IMR-90 (cell line): ENCODE measurements at regions not wholly inside any gene's neighbourhood (a gene's known extent, or its start where the extent isn't known, plus 50 kb on each side); places are given as distances from the start of the nearest gene placed in this dataset.

Experiments used
- ATAC-seq: fragments of 200-7000 bp; cut with Tn5 transposase; 2 replicates; pipeline ENCODE4 v1.9.1; 2020; ENCODE audit warnings: low read depth, mild to moderate bottlenecking, moderate library complexity
- BruUV-seq: library from RNA; stranded (reverse); fragments of 400-500 nt; replicated peaks from 2 replicates; lab custom pipeline; 2021; lab: Mats Ljungman, UMichigan
- CTCF ChIA-PET: fragments of 300-600 bp; formaldehyde crosslinking; extraction: SDS; loops from one replicate; lab custom pipeline; 2021; ENCODE audit warnings: antibody characterized with exemption; lab: Yijun Ruan, JAX
- POLR2A ChIA-PET: fragments of 300-600 bp; sonication (Branson Sonifier 250); formaldehyde crosslinking; loops from one replicate; lab custom pipeline; 2022; ENCODE audit warnings: antibody characterized with exemption; ENCODE audit not compliant: unreplicated experiment; lab: Charles Lee
- DNase-seq: peaks from one replicate; pipeline ENCODE4 v3.0.0; 2013
- H2AFZ ChIP-seq: replicated peaks from 2 replicates; pipeline ENCODE3; 2013; ENCODE audit warnings: low read length, mild to moderate bottlenecking; ENCODE audit not compliant: poor library complexity
- H2AK5ac ChIP-seq: 2 replicates; pipeline ENCODE4 v1.6.1; 2013; ENCODE audit warnings: low read depth, low read length, inconsistent platforms
- H2AK9ac ChIP-seq: replicated peaks from 2 replicates; pipeline ENCODE3; 2013; ENCODE audit warnings: mild to moderate bottlenecking, low read depth, low read length, moderate library complexity; ENCODE audit not compliant: poor library complexity
- H2BK120ac ChIP-seq: 2 replicates; pipeline ENCODE4 v1.6.1; 2013; ENCODE audit warnings: low read depth, low read length, inconsistent platforms
- H2BK15ac ChIP-seq: 3 replicates; pipeline ENCODE4 v1.6.1; 2013; ENCODE audit warnings: low read depth, low read length, inconsistent platforms
- H2BK20ac ChIP-seq: 2 replicates; pipeline ENCODE4 v1.6.1; 2013; ENCODE audit warnings: low read depth, mild to moderate bottlenecking, inconsistent platforms, low read length, moderate library complexity
- H2BK5ac ChIP-seq: 2 replicates; pipeline ENCODE4 v1.6.1; 2013; ENCODE audit warnings: mild to moderate bottlenecking, low read depth, low read length, inconsistent platforms; ENCODE audit not compliant: poor library complexity, severe bottlenecking
- H3K14ac ChIP-seq: replicated peaks from 2 replicates; pipeline ENCODE4 v1.6.1; 2013; ENCODE audit warnings: low read depth, low read length, inconsistent platforms
- H3K18ac ChIP-seq: 2 replicates; pipeline ENCODE4 v1.6.1; 2013; ENCODE audit warnings: low read depth, low read length, control low read depth
- H3K23ac ChIP-seq: 2 replicates; pipeline ENCODE4 v1.6.1; 2013; ENCODE audit warnings: low read depth, low read length, inconsistent platforms
- H3K27ac ChIP-seq: 2 replicates; pipeline ENCODE4 v1.5.1; 2013; ENCODE audit warnings: mild to moderate bottlenecking, control low read depth, low read length; ENCODE audit not compliant: insufficient read depth
- H3K27me3 ChIP-seq: 2 replicates; pipeline ENCODE4 v1.6.1; 2013; ENCODE audit warnings: low read length; ENCODE audit not compliant: control insufficient read depth, insufficient read depth
- H3K36me3 ChIP-seq: 2 replicates; pipeline ENCODE4 v1.6.1; 2013; ENCODE audit warnings: low read length, mixed read lengths; ENCODE audit not compliant: control insufficient read depth, insufficient read depth
- H3K4ac ChIP-seq: 2 replicates; pipeline ENCODE4 v1.6.1; 2013; ENCODE audit warnings: low read depth, low read length, inconsistent platforms
- H3K4me1 ChIP-seq: 2 replicates; pipeline ENCODE4 v1.6.1; 2013; ENCODE audit warnings: low read length, mixed read lengths; ENCODE audit not compliant: control insufficient read depth, insufficient read depth
- H3K4me2 ChIP-seq: 2 replicates; pipeline ENCODE4 v1.6.1; 2013; ENCODE audit warnings: low read depth, mild to moderate bottlenecking, control low read depth, low read length, moderate library complexity
- H3K4me3 ChIP-seq: 2 replicates; pipeline ENCODE4 v1.5.1; 2013; ENCODE audit warnings: low read depth, mild to moderate bottlenecking, control low read depth, low read length, moderate library complexity; ENCODE audit not compliant: insufficient read depth
- H3K56ac ChIP-seq: 2 replicates; pipeline ENCODE4 v1.6.1; 2013; ENCODE audit warnings: low read length, inconsistent platforms; ENCODE audit not compliant: insufficient read depth; ENCODE audit errors: extremely low read depth
- H3K79me1 ChIP-seq, 2 experiments: 2 replicates each; pipeline ENCODE4 v1.6.1; 2013; ENCODE audit warnings: low read length in 2 of 2, inconsistent platforms in 1 of 2, low read depth in 1 of 2
- H3K9ac ChIP-seq: 2 replicates; pipeline ENCODE4 v1.6.1; 2013; ENCODE audit warnings: low read depth, low read length, control low read depth
- H3K9me1 ChIP-seq: 2 replicates; pipeline ENCODE4 v1.6.1; 2013; ENCODE audit warnings: low read length, inconsistent platforms; ENCODE audit not compliant: insufficient read depth
- H3K9me3 ChIP-seq: 2 replicates; pipeline ENCODE4 v1.6.1; 2013; ENCODE audit warnings: low read length; ENCODE audit not compliant: control insufficient read depth, insufficient read depth
- H4K20me1 ChIP-seq: 2 replicates; pipeline ENCODE4 v1.6.1; 2013; ENCODE audit warnings: low read length, inconsistent platforms; ENCODE audit not compliant: insufficient read depth
- H4K5ac ChIP-seq: 2 replicates; pipeline ENCODE4 v1.6.1; 2013; ENCODE audit warnings: mild to moderate bottlenecking, low read depth, low read length, control low read depth
- H4K8ac ChIP-seq, 2 experiments: 2 replicates each; pipeline ENCODE4 v1.6.1; 2013; ENCODE audit warnings: low read depth in 2 of 2, low read length in 2 of 2, control low read depth in 1 of 2, inconsistent platforms in 1 of 2
- H4K91ac ChIP-seq: 2 replicates; pipeline ENCODE4 v1.6.1; 2013; ENCODE audit warnings: low read depth, low read length, inconsistent platforms; ENCODE audit not compliant: insufficient read depth
- BHLHE40 ChIP-seq: fragments of 150-350 bp; IDR thresholded peaks from 2 replicates; pipeline ENCODE4 v1.6.1; 2016; ENCODE audit warnings: mild to moderate bottlenecking, low read depth, low read length
- CEBPB ChIP-seq: IDR thresholded peaks from 2 replicates; pipeline ENCODE4 v1.6.1; 2012; ENCODE audit warnings: low read depth, low read length, improper control_type of control experiment
- CHD1 ChIP-seq: IDR thresholded peaks from 2 replicates; pipeline ENCODE4 v1.6.1; 2012; ENCODE audit warnings: low read depth, low read length, improper control_type of control experiment
- FOS ChIP-seq: fragments of 150-350 bp; IDR thresholded peaks from 2 replicates; pipeline ENCODE4 v1.6.1; 2016; ENCODE audit warnings: low read depth, low read length
- MAFK ChIP-seq: IDR thresholded peaks from 2 replicates; pipeline ENCODE4 v1.6.1; 2012; ENCODE audit warnings: low read depth, low read length, improper control_type of control experiment
- MAZ ChIP-seq: IDR thresholded peaks from 2 replicates; pipeline ENCODE4 v1.6.1; 2012; ENCODE audit warnings: low read depth, mild to moderate bottlenecking, low read length, improper control_type of control experiment, moderate library complexity, borderline replicate concordance
- MXI1 ChIP-seq: IDR thresholded peaks from 2 replicates; pipeline ENCODE4 v1.6.1; 2012; ENCODE audit warnings: low read depth, mild to moderate bottlenecking, low read length, moderate library complexity, borderline replicate concordance
- NFE2L2 ChIP-seq: fragments of 150-350 bp; IDR thresholded peaks from 2 replicates; pipeline ENCODE4 v1.6.1; 2016; ENCODE audit warnings: low read depth, mild to moderate bottlenecking, low read length
- POLR2A ChIP-seq: IDR thresholded peaks from 2 replicates; pipeline ENCODE4 v1.6.1; 2012; ENCODE audit warnings: mild to moderate bottlenecking, low read depth, low read length
- RAD21 ChIP-seq: IDR thresholded peaks from 2 replicates; pipeline ENCODE4 v1.6.1; 2012; ENCODE audit warnings: low read length, improper control_type of control experiment
- RCOR1 ChIP-seq: IDR thresholded peaks from 2 replicates; pipeline ENCODE4 v1.6.1; 2012; ENCODE audit warnings: mild to moderate bottlenecking, low read length, improper control_type of control experiment; ENCODE audit not compliant: insufficient replicate concordance
- RFX5 ChIP-seq: IDR thresholded peaks from 2 replicates; pipeline ENCODE4 v1.8.0; 2012; ENCODE audit warnings: low read depth, mild to moderate bottlenecking, low read length, moderate library complexity
- SMC3 ChIP-seq: fragments of 150-350 bp; IDR thresholded peaks from 2 replicates; pipeline ENCODE4 v1.6.1; 2016; ENCODE audit warnings: low read depth, mild to moderate bottlenecking, antibody characterized with exemption, low read length, moderate library complexity
- WGBS, 2 experiments: methylation state at CpG; one replicate each; pipeline versions ENCODE4 v1.1.5 to v1.1.7; 2013; ENCODE audit warnings: missing lambda C conversion rate in 2 of 2; ENCODE audit not compliant: insufficient read length in 1 of 2; ENCODE audit errors: extremely low coverage in 2 of 2; 5-methylcytosine and 5-hydroxymethylcytosine counted together
- dilution Hi-C: fragments of 300-500 bp; cut with HindIII; formaldehyde crosslinking; loops from one replicate; pipeline ENCODE4 v1.14.3; 2018; ENCODE audit warnings: low sequenced_read_pairs; ENCODE audit not compliant: unreplicated experiment
- in situ Hi-C: fragments of 300-500 bp; cut with MboI; formaldehyde crosslinking; loops from 3 replicates; pipeline ENCODE4 v1.14.3; 2019; ENCODE audit warnings: low sequenced_read_pairs, inconsistent platforms, mixed read lengths
- intact Hi-C: fragments of 100-400 bp; cut with micrococcal nuclease; formaldehyde crosslinking; loops from 2 replicates; pipeline ENCODE4 v1.10.0; 2022
- TF ChIP-seq, protein P1 (sequence below): fragments of 150-350 bp; IDR thresholded peaks from 2 replicates; pipeline ENCODE4 v1.6.1; 2016; ENCODE audit warnings: low read depth, mild to moderate bottlenecking, low read length, moderate library complexity, borderline replicate concordance
- TF ChIP-seq, protein P2 (sequence below): fragments of 150-350 bp; IDR thresholded peaks from 2 replicates; pipeline ENCODE4 v1.6.1; 2017; ENCODE audit warnings: mild to moderate bottlenecking, antibody characterized with exemption, low read length, low read depth
- TF ChIP-seq, protein P3 (sequence below): conservative IDR thresholded peaks from 2 replicates; pipeline ENCODE4 v1.5.1; 2012; ENCODE audit warnings: mild to moderate bottlenecking, low read depth, low read length, improper control_type of control experiment

DNA sequence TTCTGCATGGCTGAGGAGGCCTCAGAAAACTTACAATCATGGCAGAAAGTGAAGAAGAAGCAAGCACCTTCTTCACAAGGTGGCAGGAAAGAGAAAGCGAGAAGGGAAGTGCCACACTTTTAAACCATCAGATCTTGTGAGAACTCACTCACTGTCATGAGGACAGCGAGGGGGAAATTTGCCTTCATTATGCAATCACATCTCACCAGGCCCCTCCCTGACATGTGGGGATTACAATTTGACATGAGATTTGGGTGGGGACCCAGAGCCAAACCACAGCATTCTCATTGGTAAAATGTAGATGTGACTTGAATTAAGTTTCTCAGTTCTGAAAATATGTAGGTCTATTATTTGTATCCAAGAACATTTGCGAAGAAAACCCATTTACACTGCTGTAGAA lies 854.8 kb downstream of the EPHA4 start:
- no peak for TF ChIP-seq SMC3
- no peak for TF ChIP-seq RCOR1
- no peak for TF ChIP-seq MAZ
- TF ChIP-seq, protein P1, sequence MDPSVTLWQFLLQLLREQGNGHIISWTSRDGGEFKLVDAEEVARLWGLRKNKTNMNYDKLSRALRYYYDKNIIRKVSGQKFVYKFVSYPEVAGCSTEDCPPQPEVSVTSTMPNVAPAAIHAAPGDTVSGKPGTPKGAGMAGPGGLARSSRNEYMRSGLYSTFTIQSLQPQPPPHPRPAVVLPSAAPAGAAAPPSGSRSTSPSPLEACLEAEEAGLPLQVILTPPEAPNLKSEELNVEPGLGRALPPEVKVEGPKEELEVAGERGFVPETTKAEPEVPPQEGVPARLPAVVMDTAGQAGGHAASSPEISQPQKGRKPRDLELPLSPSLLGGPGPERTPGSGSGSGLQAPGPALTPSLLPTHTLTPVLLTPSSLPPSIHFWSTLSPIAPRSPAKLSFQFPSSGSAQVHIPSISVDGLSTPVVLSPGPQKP, result no peak
- TF ChIP-seq FOS, result no peak
- no peak for TF ChIP-seq BHLHE40
- TF ChIP-seq RAD21, result no peak
- TF ChIP-seq MXI1, result no peak
- TF ChIP-seq CEBPB, result no peak
- TF ChIP-seq, protein P2, sequence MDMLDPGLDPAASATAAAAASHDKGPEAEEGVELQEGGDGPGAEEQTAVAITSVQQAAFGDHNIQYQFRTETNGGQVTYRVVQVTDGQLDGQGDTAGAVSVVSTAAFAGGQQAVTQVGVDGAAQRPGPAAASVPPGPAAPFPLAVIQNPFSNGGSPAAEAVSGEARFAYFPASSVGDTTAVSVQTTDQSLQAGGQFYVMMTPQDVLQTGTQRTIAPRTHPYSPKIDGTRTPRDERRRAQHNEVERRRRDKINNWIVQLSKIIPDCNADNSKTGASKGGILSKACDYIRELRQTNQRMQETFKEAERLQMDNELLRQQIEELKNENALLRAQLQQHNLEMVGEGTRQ, result no peak
- TF ChIP-seq RFX5, result no peak
- TF ChIP-seq, protein P3, sequence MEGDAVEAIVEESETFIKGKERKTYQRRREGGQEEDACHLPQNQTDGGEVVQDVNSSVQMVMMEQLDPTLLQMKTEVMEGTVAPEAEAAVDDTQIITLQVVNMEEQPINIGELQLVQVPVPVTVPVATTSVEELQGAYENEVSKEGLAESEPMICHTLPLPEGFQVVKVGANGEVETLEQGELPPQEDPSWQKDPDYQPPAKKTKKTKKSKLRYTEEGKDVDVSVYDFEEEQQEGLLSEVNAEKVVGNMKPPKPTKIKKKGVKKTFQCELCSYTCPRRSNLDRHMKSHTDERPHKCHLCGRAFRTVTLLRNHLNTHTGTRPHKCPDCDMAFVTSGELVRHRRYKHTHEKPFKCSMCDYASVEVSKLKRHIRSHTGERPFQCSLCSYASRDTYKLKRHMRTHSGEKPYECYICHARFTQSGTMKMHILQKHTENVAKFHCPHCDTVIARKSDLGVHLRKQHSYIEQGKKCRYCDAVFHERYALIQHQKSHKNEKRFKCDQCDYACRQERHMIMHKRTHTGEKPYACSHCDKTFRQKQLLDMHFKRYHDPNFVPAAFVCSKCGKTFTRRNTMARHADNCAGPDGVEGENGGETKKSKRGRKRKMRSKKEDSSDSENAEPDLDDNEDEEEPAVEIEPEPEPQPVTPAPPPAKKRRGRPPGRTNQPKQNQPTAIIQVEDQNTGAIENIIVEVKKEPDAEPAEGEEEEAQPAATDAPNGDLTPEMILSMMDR, result no peak
- no peak for TF ChIP-seq CHD1
- no peak for TF ChIP-seq NFE2L2
- no peak for TF ChIP-seq MAFK
- no peak for TF ChIP-seq POLR2A
- Histone ChIP-seq H2AFZ (no peak overlapping the region), H3K18ac (no peak overlapping the region), H3K79me1 (no peaks in the 10 kb centered on the region), H4K20me1 (no peaks in the 10 kb centered on the region), H4K91ac (no peak overlapping the region), H3K4me1 (no peaks in the 10 kb centered on the region), H3K56ac (no peak overlapping the region), H3K36me3 (no peaks in the 10 kb centered on the region), H4K5ac (no peak overlapping the region), H3K23ac (no peak overlapping the region), H3K9me1 (no peaks in the 10 kb centered on the region), H3K14ac (no peak overlapping the region), H2BK5ac (no peak overlapping the region), H2BK120ac (no peak overlapping the region), H3K9ac (no peak overlapping the region), H3K27me3 (no peaks in the 10 kb centered on the region), H3K9me3 (no peaks in the 10 kb centered on the region), H2AK9ac (no peak overlapping the region), H3K4me2 (no peak overlapping the region), H3K27ac (no peak overlapping the region), H2AK5ac (no peak overlapping the region), H3K4me3 (no peak overlapping the region), H2BK15ac (no peak overlapping the region), H4K8ac (no peak overlapping the region), H3K4ac (no peak overlapping the region), H2BK20ac (no peak overlapping the region)
- ATAC-seq, result no peak
- WGBS, 2 experiments, result no CpG with 5 or more reads among the region's 3 CpGs
- CTCF ChIA-PET, result no interaction called here
- no TSS peak for BruUV-seq
- dilution Hi-C loops (no loop called here), intact Hi-C loops (no loop called here), in situ Hi-C loops (no loop called here)
- DNase-seq, result no peak
- POLR2A ChIA-PET, result no interaction called here
